H9 (cell line): ENCODE measurements at regions not wholly inside any gene's neighbourhood (a gene's known extent, or its start where the extent isn't known, plus 50 kb on each side); places are given as distances from the start of the nearest gene placed in this dataset.

ENCODE experiments used
- DNase-seq: peaks from one replicate; pipeline ENCODE4 v3.0.0-alpha.2; 2017
- H2AFZ ChIP-seq: one replicate; pipeline ENCODE4 v1.6.1; 2013; ENCODE audit warnings: mild to moderate bottlenecking, low read length, control low read depth, moderate library complexity
- H2AK5ac ChIP-seq: 2 replicates; pipeline ENCODE4 v1.6.1; 2013; ENCODE audit warnings: low read length, control low read depth, mixed read lengths; ENCODE audit not compliant: insufficient read length
- H2BK120ac ChIP-seq: one replicate; pipeline ENCODE4 v1.6.1; 2013; ENCODE audit warnings: low read depth, mild to moderate bottlenecking, low read length, control low read depth, inconsistent platforms; ENCODE audit not compliant: poor library complexity, severe bottlenecking
- H2BK12ac ChIP-seq: 2 replicates; pipeline ENCODE4 v1.6.1; 2013; ENCODE audit warnings: low read length, control low read depth, mixed read lengths, low read depth; ENCODE audit not compliant: insufficient read length
- H2BK15ac ChIP-seq: 2 replicates; pipeline ENCODE4 v1.6.1; 2013; ENCODE audit warnings: low read depth, low read length, control low read depth
- H2BK20ac ChIP-seq: one replicate; pipeline ENCODE4 v1.6.1; 2013; ENCODE audit warnings: low read depth, mild to moderate bottlenecking, low read length, control low read depth, inconsistent platforms; ENCODE audit not compliant: poor library complexity, severe bottlenecking
- H2BK5ac ChIP-seq: 2 replicates; pipeline ENCODE4 v1.6.1; 2013; ENCODE audit warnings: low read length, control low read depth, mixed read lengths; ENCODE audit not compliant: insufficient read length
- H3K14ac ChIP-seq: 2 replicates; pipeline ENCODE4 v1.6.1; 2013; ENCODE audit warnings: low read length, control low read depth; ENCODE audit not compliant: insufficient read depth
- H3K18ac ChIP-seq: 2 replicates; pipeline ENCODE4 v1.6.1; 2013; ENCODE audit warnings: low read depth, mild to moderate bottlenecking, mixed read lengths, low read length, control low read depth; ENCODE audit not compliant: insufficient read length
- H3K23ac ChIP-seq: 2 replicates; pipeline ENCODE4 v1.6.1; 2013; ENCODE audit warnings: low read length, control low read depth, mixed read lengths, low read depth; ENCODE audit not compliant: insufficient read length
- H3K23me2 ChIP-seq: 2 replicates; pipeline ENCODE4 v1.6.1; 2013; ENCODE audit warnings: low read depth, mild to moderate bottlenecking, mixed read lengths, low read length, control low read depth; ENCODE audit not compliant: insufficient read length, poor library complexity, severe bottlenecking
- H3K27ac ChIP-seq: 2 replicates; pipeline ENCODE4 v1.5.1; 2013; ENCODE audit warnings: low read length, control low read depth, mixed read lengths, low read depth; ENCODE audit not compliant: insufficient read length
- H3K27me3 ChIP-seq: 2 replicates; pipeline ENCODE4 v1.6.1; 2013; ENCODE audit warnings: low read length, control low read depth, inconsistent platforms; ENCODE audit not compliant: insufficient read depth
- H3K4ac ChIP-seq: 2 replicates; pipeline ENCODE4 v1.6.1; 2013; ENCODE audit warnings: low read depth, mild to moderate bottlenecking, control low read depth, inconsistent platforms, low read length, moderate library complexity
- H3K4me1 ChIP-seq: 2 replicates; pipeline ENCODE4 v1.6.1; 2013; ENCODE audit warnings: low read length, control low read depth, inconsistent platforms; ENCODE audit not compliant: insufficient read depth
- H3K4me2 ChIP-seq: 2 replicates; pipeline ENCODE4 v1.6.1; 2013; ENCODE audit warnings: low read length, control low read depth, mixed read lengths; ENCODE audit not compliant: insufficient read length, insufficient read depth
- H3K56ac ChIP-seq: 2 replicates; pipeline ENCODE4 v1.6.1; 2013; ENCODE audit warnings: low read depth, mild to moderate bottlenecking, mixed read lengths, low read length, control low read depth; ENCODE audit not compliant: insufficient read length
- H3K79me1 ChIP-seq: 2 replicates; pipeline ENCODE4 v1.6.1; 2013; ENCODE audit warnings: low read depth, mild to moderate bottlenecking, moderate library complexity, low read length, control low read depth, inconsistent platforms; ENCODE audit not compliant: insufficient read depth, poor library complexity, severe bottlenecking
- H3K79me2 ChIP-seq: 2 replicates; pipeline ENCODE4 v1.6.1; 2013; ENCODE audit warnings: low read length, control low read depth, inconsistent platforms; ENCODE audit not compliant: insufficient read depth
- H3K9ac ChIP-seq: 2 replicates; pipeline ENCODE4 v1.6.1; 2013; ENCODE audit warnings: low read length, control low read depth, mixed read lengths; ENCODE audit not compliant: insufficient read length; ENCODE audit errors: extremely low read depth
- H3K9me3 ChIP-seq: one replicate; pipeline ENCODE4 v1.6.1; 2013; ENCODE audit warnings: low read depth, low read length, inconsistent platforms; ENCODE audit not compliant: control insufficient read depth
- H3T11ph ChIP-seq: one replicate; pipeline ENCODE4 v1.6.1; 2013; ENCODE audit warnings: mild to moderate bottlenecking, low read length, control low read depth, inconsistent platforms
- H4K20me1 ChIP-seq: one replicate; pipeline ENCODE4 v1.6.1; 2013; ENCODE audit not compliant: control insufficient read depth, insufficient read length, insufficient read depth
- H4K5ac ChIP-seq: 2 replicates; pipeline ENCODE4 v1.6.1; 2013; ENCODE audit warnings: low read depth, mild to moderate bottlenecking, mixed read lengths, low read length, control low read depth; ENCODE audit not compliant: insufficient read length
- H4K8ac ChIP-seq: replicated peaks from 2 replicates; pipeline ENCODE4 v1.6.1; 2013; ENCODE audit warnings: low read length, control low read depth, mixed read lengths, low read depth; ENCODE audit not compliant: insufficient read length
- H4K91ac ChIP-seq: 2 replicates; pipeline ENCODE4 v1.6.1; 2013; ENCODE audit warnings: low read depth, mild to moderate bottlenecking, moderate library complexity, mixed read lengths, low read length, control low read depth; ENCODE audit not compliant: insufficient read length
- H3K27ac Mint-ChIP-seq, 3 experiments: 2 replicates in 2 of 3; 3 replicates in 1 of 3; pipeline ENCODE4 v1.8.0; 2020 to 2021; ENCODE audit warnings: mixed read lengths in 3 of 3, mild to moderate bottlenecking in 1 of 3, moderate library complexity in 1 of 3
- H3K27me3 Mint-ChIP-seq: 2 replicates; pipeline ENCODE4 v1.8.0; 2021; ENCODE audit warnings: low read depth, mild to moderate bottlenecking, moderate library complexity, mixed read lengths
- H3K36me3 Mint-ChIP-seq, 3 experiments: 2 replicates in 2 of 3; 3 replicates in 1 of 3; pipeline ENCODE4 v1.8.0; 2020 to 2021; ENCODE audit warnings: low read depth in 3 of 3, mixed read lengths in 3 of 3; ENCODE audit not compliant: insufficient read depth in 1 of 3
- H3K4me1 Mint-ChIP-seq, 2 experiments: 2 replicates each; pipeline ENCODE4 v1.8.0; 2020; ENCODE audit warnings: mixed read lengths in 2 of 2
- H3K4me3 Mint-ChIP-seq, 2 experiments: 2 replicates in 1 of 2; 3 replicates in 1 of 2; pipeline ENCODE4 v1.8.0; 2020 to 2021; ENCODE audit warnings: mild to moderate bottlenecking in 2 of 2, mixed read lengths in 2 of 2, moderate library complexity in 1 of 2
- H3K9me3 Mint-ChIP-seq, 2 experiments: 2 replicates in 1 of 2; 3 replicates in 1 of 2; pipeline ENCODE4 v1.8.0; 2020; ENCODE audit warnings: mild to moderate bottlenecking in 2 of 2, mixed read lengths in 2 of 2, moderate library complexity in 1 of 2
- CTCF ChIP-seq: fragments of 200-600 bp; sonication (generic); conservative IDR thresholded peaks from 3 replicates; pipeline ENCODE4 v1.8.0; 2021; ENCODE audit warnings: antibody characterized with exemption, mild to moderate bottlenecking
- WGBS: extraction: QIAGEN DNeasy Blood & Tissue Kit; methylation state at CpG from one replicate; pipeline ENCODE4 v1.1.7; 2013; ENCODE audit warnings: missing lambda C conversion rate, low lambda C conversion rate, mixed read lengths; ENCODE audit not compliant: insufficient read length; ENCODE audit errors: extremely low coverage; 5-methylcytosine and 5-hydroxymethylcytosine counted together

GRCh38 chr4:157634057-157634456, 413.5 kb downstream of the GRIA2 start:
- Histone ChIP-seq H4K20me1 (no peaks in the 10 kb centered on the region), H3K56ac (no peak overlapping the region), H3K79me1 (no peaks in the 10 kb centered on the region), H3K23me2 (no peaks in the 10 kb centered on the region), H2BK120ac (no peak overlapping the region), H3K9me3 (no peaks in the 10 kb centered on the region), H3K4me2 (no peak overlapping the region), H3K27me3 (no peaks in the 10 kb centered on the region), H4K8ac (no peak overlapping the region), H3K79me2 (no peaks in the 10 kb centered on the region), H2BK20ac (no peak overlapping the region), H3K27ac (no peak overlapping the region), H3T11ph (no peak overlapping the region), H2BK15ac (no peak overlapping the region), H3K23ac (no peak overlapping the region), H2BK5ac (no peak overlapping the region), H3K4me1 (no peaks in the 10 kb centered on the region), H4K91ac (no peak overlapping the region), H2AFZ (no peak overlapping the region), H2BK12ac (no peak overlapping the region), H4K5ac (no peak overlapping the region), H3K18ac (no peak overlapping the region), H3K4ac (no peak overlapping the region), H3K9ac (no peak overlapping the region), H3K14ac (no peak overlapping the region), H2AK5ac (no peak overlapping the region)
- no peak for DNase-seq
- WGBS = no CpG with 5 or more reads among the region's 3 CpGs
- no peak for TF ChIP-seq CTCF
- H3K4me1 Mint-ChIP-seq = no peaks in the 10 kb centered on the region
- peaks cover 6 to 12% (median 9%) of the 10 kb centered on the region in 3 experiments for H3K36me3 Mint-ChIP-seq
- H3K9me3 Mint-ChIP-seq = peaks cover 15% of the 10 kb centered on the region in 2 experiments
- no peaks in the 10 kb centered on the region for H3K27me3 Mint-ChIP-seq
- H3K4me3 Mint-ChIP-seq = no peak overlapping the region
- no peak overlapping the region for H3K27ac Mint-ChIP-seq
